ENCODE measurements at regions not wholly inside any gene's neighbourhood (a gene's known extent, or its start where the extent isn't known, plus 50 kb on each side); places are given as distances from the start of the nearest gene placed in this dataset.

DNA sequence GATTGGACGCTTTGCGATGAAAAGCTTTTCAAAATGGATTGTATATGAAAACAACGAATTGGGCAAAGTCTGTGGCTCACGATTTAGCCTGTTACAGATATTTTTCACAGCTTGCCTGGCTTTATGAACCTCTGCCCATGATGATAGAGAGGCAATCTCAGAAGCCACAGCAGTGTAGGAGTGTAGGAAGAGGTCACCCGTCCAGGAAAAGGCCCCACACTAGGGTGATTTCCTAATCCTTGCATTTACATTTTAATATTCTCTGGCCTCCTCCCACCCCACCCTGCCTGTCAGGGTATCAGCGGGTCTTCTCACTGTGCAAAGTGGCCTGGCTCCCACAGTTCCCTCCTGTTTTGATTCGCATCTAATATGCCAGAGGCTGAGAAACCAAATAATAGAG is 81.8 kb upstream of the FOXN3 start:
- TF ChIP-seq ZNF263 (CRISPR knock-in tag; IDR thresholded peaks at IDR 0.05; ENCODE audit: borderline replicate concordance), result no peak
- TF ChIP-seq ZNF274 (IDR thresholded peaks at IDR 0.05; ENCODE audit: borderline replicate concordance, low read depth, low read length), result no peak
- no peak for TF ChIP-seq TAF1 (IDR thresholded peaks at IDR 0.05; ENCODE audit: control insufficient read depth, extremely low read depth, insufficient read depth, low read length, severe bottlenecking)
- no peak for TF ChIP-seq TRIM28 (IDR thresholded peaks at IDR 0.05)
- TF ChIP-seq ZNF24 (IDR thresholded peaks at IDR 0.05), result no peak
- TF ChIP-seq, protein P1, sequence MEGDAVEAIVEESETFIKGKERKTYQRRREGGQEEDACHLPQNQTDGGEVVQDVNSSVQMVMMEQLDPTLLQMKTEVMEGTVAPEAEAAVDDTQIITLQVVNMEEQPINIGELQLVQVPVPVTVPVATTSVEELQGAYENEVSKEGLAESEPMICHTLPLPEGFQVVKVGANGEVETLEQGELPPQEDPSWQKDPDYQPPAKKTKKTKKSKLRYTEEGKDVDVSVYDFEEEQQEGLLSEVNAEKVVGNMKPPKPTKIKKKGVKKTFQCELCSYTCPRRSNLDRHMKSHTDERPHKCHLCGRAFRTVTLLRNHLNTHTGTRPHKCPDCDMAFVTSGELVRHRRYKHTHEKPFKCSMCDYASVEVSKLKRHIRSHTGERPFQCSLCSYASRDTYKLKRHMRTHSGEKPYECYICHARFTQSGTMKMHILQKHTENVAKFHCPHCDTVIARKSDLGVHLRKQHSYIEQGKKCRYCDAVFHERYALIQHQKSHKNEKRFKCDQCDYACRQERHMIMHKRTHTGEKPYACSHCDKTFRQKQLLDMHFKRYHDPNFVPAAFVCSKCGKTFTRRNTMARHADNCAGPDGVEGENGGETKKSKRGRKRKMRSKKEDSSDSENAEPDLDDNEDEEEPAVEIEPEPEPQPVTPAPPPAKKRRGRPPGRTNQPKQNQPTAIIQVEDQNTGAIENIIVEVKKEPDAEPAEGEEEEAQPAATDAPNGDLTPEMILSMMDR (IDR thresholded peaks at IDR 0.05 in 2 of 3, conservative IDR thresholded peaks at IDR 0.05 in 1 of 3; ENCODE audit: insufficient read depth in 2 of 3, low read depth in 1 of 3, low read length in 3 of 3), result no peak
- TF ChIP-seq STAT5B (CRISPR knock-in tag; IDR thresholded peaks at IDR 0.05), result no peak
- no peak for TF ChIP-seq TAF7 (tag; IDR thresholded peaks at IDR 0.05)
- no peak for TF ChIP-seq PHF8 (IDR thresholded peaks at IDR 0.05; ENCODE audit: borderline replicate concordance, low read length)
- TF ChIP-seq ESRRA (IDR thresholded peaks at IDR 0.05; ENCODE audit: borderline replicate concordance, low read depth), result no peak
- no peak for TF ChIP-seq MEIS2 (IDR thresholded peaks at IDR 0.05; ENCODE audit: partially characterized antibody)
